Type B pancreatic cell (in vitro differentiated cells): ENCODE measurements at regions not wholly inside any gene's neighbourhood (a gene's known extent, or its start where the extent isn't known, plus 50 kb on each side); places are given as distances from the start of the nearest gene placed in this dataset.

Experiments
- DNase-seq: peaks from one replicate; pipeline ENCODE4 v3.0.0; 2021; ENCODE audit warnings: mixed read lengths; ENCODE audit not compliant: unreplicated experiment; ENCODE audit errors: extremely low spot score
- H3K27ac Mint-ChIP-seq: 2 replicates; pipeline ENCODE4 v1.8.0; 2021; ENCODE audit warnings: mild to moderate bottlenecking, mixed read lengths
- H3K27me3 Mint-ChIP-seq: 2 replicates; pipeline ENCODE4 v1.8.0; 2021; ENCODE audit warnings: mixed read lengths
- H3K36me3 Mint-ChIP-seq: 2 replicates; pipeline ENCODE4 v1.8.0; 2021; ENCODE audit warnings: mixed read lengths
- H3K4me1 Mint-ChIP-seq: one replicate; pipeline ENCODE4 v1.8.0; 2021; ENCODE audit warnings: mixed read lengths; ENCODE audit not compliant: unreplicated experiment
- H3K4me3 Mint-ChIP-seq: 2 replicates; pipeline ENCODE4 v1.8.0; 2021; ENCODE audit warnings: mild to moderate bottlenecking, mixed read lengths
- H3K9me3 Mint-ChIP-seq: 2 replicates; pipeline ENCODE4 v1.8.0; 2021; ENCODE audit warnings: mixed read lengths
- TF ChIP-seq, protein P1 (sequence below): fragments of 200-600 bp; sonication (generic); conservative IDR thresholded peaks from 2 replicates; pipeline ENCODE4 v1.5.0; 2021; ENCODE audit warnings: antibody characterized with exemption, mild to moderate bottlenecking

DNA sequence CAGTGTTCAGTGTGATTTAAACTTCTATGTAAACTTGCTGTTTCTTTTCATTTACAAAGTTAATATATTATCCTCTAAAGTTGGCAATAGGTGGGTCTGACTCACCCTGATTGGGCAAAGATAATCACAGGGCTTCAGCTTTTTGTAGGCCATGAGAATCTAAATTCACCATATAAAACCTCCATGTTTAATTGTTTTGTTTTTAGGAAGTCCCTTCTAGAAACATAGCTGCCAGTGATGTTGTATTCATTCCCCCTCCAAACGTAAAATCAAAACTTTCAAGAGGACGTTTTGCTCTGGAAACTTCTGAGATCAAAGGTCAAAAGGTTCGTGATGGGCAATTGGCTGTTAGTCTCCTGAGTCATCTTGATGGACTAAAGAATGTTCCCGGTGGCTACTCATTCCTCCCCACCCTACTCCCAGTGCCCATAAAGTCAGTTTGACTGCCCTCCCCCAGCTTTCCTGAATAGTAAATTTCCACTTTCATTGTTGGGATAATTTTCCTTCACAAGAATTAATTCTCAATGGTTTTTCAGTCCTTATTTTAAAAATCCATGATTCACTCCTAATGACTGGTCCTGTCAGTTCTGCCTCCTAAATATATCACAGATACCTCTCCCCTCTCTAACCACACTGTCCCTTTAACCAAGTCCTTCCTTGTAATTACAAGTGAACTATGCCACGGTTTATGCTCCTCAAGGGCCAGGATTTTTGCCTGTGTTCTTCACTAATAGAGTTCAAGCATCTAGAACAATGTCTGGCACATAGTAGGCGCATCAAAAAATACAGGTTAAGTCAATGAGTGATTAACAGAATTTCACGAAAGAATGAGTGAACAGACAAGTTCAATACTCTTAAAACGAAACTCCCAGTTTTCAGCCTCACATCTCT is 164.4 kb upstream of the VRK2 start:
- TF ChIP-seq, protein P1, sequence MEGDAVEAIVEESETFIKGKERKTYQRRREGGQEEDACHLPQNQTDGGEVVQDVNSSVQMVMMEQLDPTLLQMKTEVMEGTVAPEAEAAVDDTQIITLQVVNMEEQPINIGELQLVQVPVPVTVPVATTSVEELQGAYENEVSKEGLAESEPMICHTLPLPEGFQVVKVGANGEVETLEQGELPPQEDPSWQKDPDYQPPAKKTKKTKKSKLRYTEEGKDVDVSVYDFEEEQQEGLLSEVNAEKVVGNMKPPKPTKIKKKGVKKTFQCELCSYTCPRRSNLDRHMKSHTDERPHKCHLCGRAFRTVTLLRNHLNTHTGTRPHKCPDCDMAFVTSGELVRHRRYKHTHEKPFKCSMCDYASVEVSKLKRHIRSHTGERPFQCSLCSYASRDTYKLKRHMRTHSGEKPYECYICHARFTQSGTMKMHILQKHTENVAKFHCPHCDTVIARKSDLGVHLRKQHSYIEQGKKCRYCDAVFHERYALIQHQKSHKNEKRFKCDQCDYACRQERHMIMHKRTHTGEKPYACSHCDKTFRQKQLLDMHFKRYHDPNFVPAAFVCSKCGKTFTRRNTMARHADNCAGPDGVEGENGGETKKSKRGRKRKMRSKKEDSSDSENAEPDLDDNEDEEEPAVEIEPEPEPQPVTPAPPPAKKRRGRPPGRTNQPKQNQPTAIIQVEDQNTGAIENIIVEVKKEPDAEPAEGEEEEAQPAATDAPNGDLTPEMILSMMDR, result no peak
- no peak for DNase-seq
- no peaks in the 10 kb centered on the region for H3K9me3 Mint-ChIP-seq
- H3K27me3 Mint-ChIP-seq, result no peaks in the 10 kb centered on the region
- no peak overlapping the region for H3K4me3 Mint-ChIP-seq
- no peaks in the 10 kb centered on the region for H3K4me1 Mint-ChIP-seq
- H3K27ac Mint-ChIP-seq, result no peak overlapping the region
- H3K36me3 Mint-ChIP-seq, result no peaks in the 10 kb centered on the region

- Mint-ChIP-seq H3K27me3 (no peaks in the 10 kb centered on the region), H3K36me3 (no peaks in the 10 kb centered on the region), H3K4me1 (no peaks in the 10 kb centered on the region), H3K27ac (no peak overlapping the region), H3K9me3 (no peaks in the 10 kb centered on the region), H3K4me3 (no peak overlapping the region)
- TF ChIP-seq, protein P1, result no peak
- DNase-seq, result no peak
These were observed 163.6 kb upstream of the VRK2 start for GRCh38 chr2:57882895-57883515.

DNA sequence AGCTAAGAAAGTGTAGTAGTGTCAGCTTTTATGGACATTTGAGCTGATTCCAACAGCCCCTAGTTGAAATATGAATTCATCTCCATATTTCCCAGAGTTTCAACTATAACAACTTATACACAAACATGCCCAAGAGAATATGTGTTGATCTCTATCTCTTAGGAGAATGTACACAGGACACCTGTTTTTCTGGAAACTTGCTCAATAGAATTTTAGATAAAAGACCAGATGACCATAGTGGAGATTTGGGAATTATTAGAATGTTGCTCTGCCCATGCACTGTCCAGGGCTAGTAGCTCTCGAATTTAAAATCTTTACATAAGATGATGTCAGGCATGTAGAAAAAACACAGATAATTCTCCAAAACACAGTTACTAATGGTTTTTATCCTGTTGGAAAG is 162.3 kb upstream of the VRK2 start:
- H3K4me1 Mint-ChIP-seq, result no peaks in the 10 kb centered on the region
- no peaks in the 10 kb centered on the region for H3K27me3 Mint-ChIP-seq
- DNase-seq, result no peak
- no peak overlapping the region for H3K4me3 Mint-ChIP-seq
- TF ChIP-seq, protein P1, result no peak
- H3K36me3 Mint-ChIP-seq, result no peaks in the 10 kb centered on the region
- no peak overlapping the region for H3K27ac Mint-ChIP-seq
- H3K9me3 Mint-ChIP-seq, result no peaks in the 10 kb centered on the region

DNA sequence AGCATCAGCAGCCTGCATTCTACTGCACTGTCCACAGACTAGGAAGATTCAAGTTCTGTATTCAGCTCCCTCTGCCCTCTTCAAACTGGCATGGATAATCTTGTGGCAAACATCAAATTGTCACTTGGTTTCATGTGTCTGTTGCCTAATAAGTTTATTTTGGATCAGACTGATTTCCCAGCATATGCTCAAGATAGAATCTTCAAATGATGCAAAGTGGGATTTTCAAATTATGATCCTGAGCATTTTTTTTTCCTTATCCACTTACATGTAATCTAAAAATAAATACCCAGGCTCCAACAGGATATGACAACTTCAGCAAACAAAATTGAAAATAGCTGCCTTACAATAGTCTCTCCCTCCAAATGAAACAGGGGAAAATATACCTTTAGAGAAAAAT is 160.9 kb upstream of the VRK2 start:
- Mint-ChIP-seq H3K36me3 (no peaks in the 10 kb centered on the region), H3K27me3 (no peaks in the 10 kb centered on the region), H3K9me3 (no peaks in the 10 kb centered on the region), H3K27ac (no peak overlapping the region), H3K4me1 (no peaks in the 10 kb centered on the region), H3K4me3 (no peak overlapping the region)
- TF ChIP-seq, protein P1, result no peak
- no peak for DNase-seq

- Mint-ChIP-seq H3K27ac (no peak overlapping the region), H3K4me3 (no peak overlapping the region)
- TF ChIP-seq, protein P1, result no peak
These were observed 160.3 kb upstream of the VRK2 start for GRCh38 chr2:57886161-57886786.

More at GRCh38 chr2:57886161-57886786, 160.3 kb upstream of the VRK2 start:
- DNase-seq, result no peak
- Mint-ChIP-seq H3K36me3 (no peaks in the 10 kb centered on the region), H3K27me3 (no peaks in the 10 kb centered on the region), H3K4me1 (no peaks in the 10 kb centered on the region), H3K9me3 (no peaks in the 10 kb centered on the region)
